ACHN (cell line): ENCODE measurements at regions not wholly inside any gene's neighbourhood (a gene's known extent, or its start where the extent isn't known, plus 50 kb on each side); places are given as distances from the start of the nearest gene placed in this dataset.
"Not testable (repeated sequence)": the region's sequence is repeated elsewhere in the genome, so short reads cannot be mapped to it uniquely, and the experiment has no call there.

ENCODE experiments used
- DNase-seq: peaks from one replicate; pipeline ENCODE4 v3.0.0-alpha.2; 2015
- in situ Hi-C: cut with HindIII; loops from 2 replicates; pipeline ENCODE4 v1.10.0; 2017; ENCODE audit warnings: low sequenced_read_pairs, low pct_ligation_motif_present, low pct_unique_long_range_greater_than_20kb

DNA sequence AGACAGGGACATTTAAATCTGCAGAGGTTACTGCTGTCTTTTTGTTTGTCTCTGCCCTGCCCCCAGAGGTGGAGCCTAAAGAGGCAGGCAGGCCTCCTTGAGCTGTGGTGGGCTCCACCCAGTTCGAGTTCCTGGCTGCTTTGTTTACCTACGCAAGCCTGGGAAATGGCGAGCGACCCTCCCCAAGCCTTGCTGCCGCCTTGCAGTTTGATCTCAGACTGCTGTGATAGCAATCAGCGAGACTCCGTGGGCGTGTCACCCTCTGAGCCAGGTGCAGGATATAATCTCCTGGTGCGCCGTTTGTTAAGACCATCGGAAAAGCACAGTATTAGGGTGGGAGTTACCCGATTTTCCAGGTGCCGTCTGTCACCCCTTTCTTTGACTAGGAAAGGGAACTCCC is 93.3 kb downstream of the ANKRD30BL start:
- DNase-seq, in situ Hi-C loops: not testable (repeated sequence)

DNA sequence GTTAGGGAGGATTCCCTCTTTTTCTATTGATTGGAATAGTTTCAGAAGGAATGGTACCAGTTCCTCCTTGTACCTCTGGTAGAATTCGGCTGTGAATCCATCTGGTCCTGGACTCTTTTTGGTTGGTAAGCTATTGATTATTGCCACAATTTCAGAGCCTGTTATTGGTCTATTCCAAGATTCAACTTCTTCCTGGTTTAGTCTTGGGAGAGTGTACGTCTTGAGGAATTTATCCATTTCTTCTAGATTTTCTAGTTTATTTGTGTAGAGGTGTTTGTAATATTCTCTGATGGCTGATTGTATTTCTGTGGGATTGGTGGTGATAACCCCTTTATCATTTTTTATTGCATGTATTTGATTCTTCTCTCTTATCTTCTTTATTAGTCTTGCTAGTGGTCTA is 96.4 kb downstream of the ANKRD30BL start:
- in situ Hi-C loops, DNase-seq: not testable (repeated sequence)

DNA sequence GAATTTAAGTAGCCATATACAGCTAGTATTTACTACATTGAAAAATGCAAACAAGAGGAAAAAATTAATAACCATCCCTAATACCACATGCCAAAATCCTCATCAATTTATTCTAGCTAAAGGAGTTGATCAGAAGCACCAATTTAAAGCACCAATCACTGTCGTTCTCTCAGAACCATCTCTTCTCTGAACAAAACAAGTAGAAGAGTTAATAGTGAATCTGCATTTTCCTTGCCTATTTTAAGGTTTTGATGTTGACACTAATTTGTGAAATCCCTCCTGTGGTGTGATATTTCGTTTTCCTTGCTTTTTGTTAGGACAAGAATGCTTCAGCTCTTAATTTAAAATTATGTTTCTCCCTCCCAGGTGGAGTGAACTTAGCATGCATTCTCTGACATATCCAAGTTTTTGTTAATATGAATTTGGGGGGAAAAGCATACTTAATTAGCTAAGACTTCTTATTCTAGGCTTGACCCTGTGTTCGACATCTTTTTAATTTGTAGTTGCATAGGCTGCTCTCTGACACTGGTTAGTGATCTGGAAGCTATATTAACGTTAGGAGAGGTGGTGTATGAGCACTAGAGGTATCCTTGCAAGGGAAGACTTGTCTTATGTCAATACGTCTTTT is 122.0 kb downstream of the ANKRD30BL start:
- in situ Hi-C loops, DNase-seq: not testable (repeated sequence)

DNA sequence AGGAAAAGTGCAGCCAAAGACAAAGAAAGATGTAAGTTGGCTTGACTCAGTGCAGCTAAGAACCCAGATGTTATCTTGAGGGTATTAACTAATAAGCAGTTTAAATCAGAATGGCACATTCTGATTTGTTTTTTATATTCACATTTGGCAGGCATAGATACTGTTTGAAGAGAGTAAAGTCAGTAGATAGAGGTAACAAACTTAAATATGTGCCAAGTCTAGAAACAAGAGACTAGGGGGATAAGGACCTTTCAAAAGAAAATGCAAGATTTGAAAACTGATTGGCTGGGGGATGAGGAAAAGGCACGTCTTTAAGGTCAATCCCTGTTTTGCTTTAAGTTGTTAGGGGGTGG is 122.9 kb downstream of the ANKRD30BL start:
- in situ Hi-C loops, DNase-seq: not testable (repeated sequence)

DNA sequence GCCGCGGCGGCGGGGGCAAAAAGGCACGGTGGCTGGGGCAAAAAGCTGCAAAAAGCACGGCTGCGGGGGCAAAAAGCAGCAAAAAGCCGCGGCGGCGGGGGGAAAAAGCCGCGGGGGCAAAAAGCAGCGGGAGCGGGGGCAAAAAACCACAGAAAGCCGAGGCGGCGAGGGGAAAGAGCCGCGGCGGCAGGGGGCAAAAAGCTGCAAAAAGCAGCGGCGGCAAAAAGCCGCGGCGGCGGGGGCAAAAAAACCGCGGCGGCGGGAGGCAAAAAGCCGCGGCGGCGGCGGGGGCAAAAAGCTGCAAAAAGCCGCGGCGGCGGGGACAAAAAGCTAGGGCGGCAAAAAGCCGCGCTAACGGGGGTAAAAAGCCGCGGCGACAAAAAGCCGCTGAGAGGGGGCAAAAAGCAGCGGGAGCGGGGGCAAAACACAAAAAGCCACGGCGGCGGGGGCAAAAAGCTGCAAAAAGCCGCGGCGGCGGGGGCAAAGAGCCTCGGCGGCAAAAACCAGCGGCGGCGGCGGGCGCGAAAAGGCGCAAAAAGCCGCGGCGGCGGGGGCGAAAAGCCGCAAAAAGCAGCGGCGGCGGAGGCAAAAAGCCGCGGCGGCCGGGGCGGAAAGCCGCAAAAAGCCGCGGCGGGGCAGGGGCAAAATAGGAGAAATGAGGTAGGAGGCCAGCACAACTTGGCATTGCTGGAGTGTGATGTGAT is 123.4 kb downstream of the ANKRD30BL start:
- DNase-seq = no peak
- in situ Hi-C loops = no loop called here

DNA sequence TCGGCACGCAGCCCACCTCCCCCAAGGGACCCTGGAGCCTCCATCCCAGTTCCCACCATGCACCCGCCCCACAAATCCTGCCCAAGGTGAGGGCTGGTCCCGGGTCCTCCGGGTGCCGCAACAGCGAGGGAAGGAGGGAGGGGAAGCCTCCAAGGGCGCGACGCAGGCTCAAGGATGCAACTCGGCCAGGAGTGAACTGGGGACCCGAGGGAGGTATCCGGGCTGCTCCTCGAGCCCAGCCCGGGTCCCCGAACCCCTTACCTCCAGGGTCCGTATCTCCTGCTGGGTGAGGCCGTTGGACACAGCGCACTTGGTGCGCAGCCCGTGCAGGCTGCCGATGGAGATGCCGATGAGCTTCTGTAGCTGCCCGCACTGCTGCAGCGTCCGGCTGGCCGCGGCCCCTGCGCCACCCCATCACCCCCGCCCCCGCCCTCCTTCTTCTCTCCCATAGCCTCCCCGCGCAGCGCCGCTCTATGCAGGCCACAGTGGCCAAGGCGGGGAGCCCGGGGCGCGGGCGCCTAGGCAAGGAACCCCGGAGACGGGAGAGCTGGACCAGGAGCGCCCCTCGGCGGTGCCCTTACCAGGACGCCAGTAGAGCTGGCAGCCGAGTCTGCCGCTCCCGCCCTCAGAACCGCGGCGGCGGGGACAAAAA is 124.1 kb downstream of the ANKRD30BL start:
- in situ Hi-C loops = no loop called here
- DNase-seq = peak; percentile 16

DNA sequence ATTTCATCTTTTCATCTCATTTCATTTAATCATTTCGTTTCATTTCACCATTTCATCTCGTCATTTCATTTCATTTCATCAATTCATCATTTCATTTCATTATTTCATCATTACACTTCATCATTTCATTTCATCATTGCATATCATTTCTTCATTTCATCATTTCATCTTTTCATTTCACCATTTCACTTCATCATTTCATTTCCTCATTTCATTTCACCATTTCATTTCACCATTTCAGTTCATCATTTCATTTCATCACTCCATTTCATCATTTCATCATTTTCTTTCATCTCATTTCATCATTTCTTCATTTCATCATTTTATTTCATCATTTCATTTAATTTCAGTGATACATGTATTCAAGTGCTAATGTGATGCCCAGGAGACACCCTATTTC is 127.1 kb downstream of the ANKRD30BL start:
- in situ Hi-C loops = no loop called here
- DNase-seq = no peak

DNA sequence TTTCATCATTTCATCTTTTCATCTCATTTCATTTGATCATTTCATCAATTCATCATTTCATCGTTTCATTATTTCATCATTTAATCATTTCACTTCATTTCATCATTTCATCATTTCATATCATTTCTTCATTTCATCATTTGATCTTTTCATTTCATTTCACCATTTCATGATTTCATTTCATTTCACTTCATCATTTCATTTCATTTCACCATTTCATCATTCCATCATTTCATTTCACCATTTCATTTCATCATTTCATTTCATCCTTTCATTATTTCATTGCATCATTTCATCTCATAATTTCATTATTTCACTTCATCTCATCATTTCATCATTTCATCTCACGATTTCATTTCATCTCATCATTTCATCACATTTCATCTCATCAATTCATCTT is 127.8 kb downstream of the ANKRD30BL start:
- DNase-seq = no peak
- in situ Hi-C loops = no loop called here

DNA sequence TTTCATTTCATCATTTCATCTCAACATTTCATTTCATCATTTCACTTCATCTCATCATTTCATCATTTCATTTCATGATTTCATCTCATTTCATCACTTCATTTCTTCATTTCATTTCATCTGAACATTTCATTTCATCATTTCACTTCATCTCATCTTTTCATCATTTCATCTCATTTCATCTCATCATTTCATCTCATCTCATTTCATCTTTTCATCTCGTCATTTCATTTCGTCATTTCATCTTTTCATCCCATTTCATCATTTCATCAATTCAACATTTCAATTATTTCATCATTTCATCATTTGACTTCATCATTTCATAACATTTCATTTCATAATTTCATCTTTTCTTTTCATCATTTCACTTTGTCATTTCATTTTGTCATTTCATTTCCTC is 128.4 kb downstream of the ANKRD30BL start:
- in situ Hi-C loops = no loop called here
- DNase-seq = no peak

DNA sequence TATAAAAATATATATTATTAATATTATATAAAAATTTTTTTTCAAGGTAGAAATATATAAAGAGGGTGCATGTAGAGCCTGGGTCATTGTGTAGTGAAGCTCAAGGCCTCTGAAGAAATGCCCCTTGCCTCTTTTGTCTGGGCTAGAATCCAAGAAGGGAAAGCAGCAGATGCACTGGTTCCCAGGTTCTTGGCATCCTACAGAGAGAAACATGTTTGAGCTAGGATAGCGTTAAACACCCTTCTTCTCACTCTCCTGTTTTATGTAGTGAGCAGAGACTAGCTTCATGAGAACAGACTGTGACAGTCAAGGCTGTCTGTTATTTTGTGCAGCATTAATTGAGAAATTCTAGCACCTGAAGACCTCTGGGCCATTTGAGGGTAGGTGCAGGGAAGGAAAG is 149.7 kb downstream of the ANKRD30BL start:
- DNase-seq, in situ Hi-C loops: not testable (repeated sequence)

DNA sequence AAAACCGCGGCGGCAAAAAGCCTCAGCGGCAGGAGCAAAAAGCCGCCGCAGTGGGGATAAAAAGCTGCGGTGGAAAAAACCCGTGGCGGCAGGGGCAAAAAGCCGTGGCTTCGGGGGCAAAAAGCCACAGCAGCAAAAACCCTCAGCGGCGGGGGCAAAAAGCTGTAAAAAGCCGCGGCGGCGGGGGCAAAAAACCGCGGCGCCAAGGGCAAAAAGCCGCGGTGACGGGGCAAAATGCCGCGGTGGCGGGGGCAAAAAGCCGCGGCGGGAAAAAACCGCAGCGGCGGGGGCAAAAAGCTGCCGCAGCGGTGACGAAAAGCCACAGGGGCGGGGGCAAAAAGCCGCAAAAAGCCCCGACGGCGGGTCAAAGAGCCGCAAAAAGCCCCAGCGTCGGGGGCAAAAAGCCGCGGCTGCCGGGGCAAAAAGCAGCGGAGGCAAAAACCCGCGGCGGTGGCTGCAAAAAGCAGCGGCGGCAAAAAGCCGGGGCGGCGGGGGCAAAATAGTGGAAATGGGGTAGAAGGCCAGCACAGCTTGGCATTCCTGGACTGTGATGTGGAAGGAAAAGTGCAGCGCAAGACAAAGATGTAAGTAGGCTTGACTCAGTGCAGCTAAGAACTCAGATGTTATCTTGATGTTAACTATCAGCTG is 151.8 kb downstream of the ANKRD30BL start:
- in situ Hi-C loops = no loop called here
- DNase-seq = no peak

DNA sequence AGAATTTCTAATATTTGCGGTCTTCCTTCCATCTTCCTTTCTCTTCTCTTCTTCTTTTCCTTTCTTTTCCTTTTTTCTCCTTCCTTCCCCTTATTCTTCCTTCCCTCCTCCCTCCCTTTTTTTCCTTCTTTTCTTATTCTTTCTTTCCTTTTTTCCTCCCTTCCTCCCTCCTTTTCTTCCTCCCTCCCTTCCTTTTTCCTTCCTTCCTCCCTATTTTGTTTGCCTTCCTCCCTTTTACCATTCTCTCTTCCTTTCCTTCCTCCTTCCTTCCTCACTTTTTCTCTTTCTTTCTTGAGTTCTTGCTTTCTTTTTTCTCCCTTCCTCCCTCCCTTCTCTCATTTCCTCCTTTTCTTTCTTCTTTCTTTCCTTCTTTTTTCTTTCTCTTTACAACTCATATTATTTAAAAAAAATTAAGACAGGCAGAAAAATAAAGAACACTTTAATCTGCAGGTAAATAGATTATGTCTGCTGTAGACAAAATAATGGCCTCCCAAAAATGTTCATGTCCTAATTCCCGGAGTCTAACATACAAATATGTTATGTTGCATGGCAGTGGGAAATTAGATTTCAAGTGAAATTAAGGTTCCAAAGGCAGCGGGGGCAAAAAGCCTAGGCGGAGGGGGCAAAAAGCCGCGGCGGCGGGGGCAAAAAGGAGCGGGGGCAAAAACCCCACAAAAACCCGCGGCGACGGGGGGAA is 152.4 kb downstream of the ANKRD30BL start:
- in situ Hi-C loops = no loop called here
- DNase-seq = no peak

DNA sequence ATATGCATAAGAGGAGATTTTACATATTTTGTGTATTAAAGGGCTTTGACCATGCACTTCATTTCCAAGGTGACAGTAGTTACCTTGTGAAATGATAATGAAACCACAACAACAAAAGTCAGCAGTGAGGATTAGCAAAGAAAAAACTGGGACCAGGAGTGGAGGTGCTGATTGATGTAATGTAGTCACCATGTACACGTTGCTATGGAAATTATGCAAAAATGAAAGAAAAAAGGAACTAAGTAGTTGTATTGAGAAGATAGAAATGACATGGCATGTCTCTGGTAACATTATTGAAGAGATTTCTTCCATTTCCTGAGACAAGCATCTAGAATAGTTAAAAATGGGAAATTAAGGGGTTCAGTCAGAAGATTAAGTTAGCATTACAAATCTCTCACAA is 171.0 kb downstream of the ANKRD30BL start:
- in situ Hi-C loops = not testable (repeated sequence)

DNA sequence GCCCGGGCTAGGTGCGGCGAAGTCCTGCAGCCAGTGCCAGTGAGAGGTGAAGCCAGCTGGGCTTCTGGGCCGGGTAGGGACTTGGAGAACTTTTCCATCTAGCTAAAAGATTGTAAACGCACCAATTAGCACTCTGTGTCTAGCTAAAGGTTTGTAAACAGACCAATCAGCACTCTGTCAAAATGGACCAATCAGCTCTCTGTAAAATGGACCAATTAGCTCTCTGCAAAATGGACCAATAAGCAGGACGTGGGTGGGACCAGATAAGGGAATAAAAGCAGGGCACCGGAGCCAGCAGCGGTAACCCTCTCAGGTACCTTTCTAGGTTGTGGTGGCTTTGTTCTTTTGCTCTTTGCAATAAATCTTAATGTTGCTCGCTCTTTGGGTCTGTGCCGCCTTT is 195.1 kb downstream of the ANKRD30BL start:
- DNase-seq, in situ Hi-C loops: not testable (repeated sequence)

More for the DNA sequence above, 171.0 kb downstream of the ANKRD30BL start:
- not testable (repeated sequence) for DNase-seq

DNA sequence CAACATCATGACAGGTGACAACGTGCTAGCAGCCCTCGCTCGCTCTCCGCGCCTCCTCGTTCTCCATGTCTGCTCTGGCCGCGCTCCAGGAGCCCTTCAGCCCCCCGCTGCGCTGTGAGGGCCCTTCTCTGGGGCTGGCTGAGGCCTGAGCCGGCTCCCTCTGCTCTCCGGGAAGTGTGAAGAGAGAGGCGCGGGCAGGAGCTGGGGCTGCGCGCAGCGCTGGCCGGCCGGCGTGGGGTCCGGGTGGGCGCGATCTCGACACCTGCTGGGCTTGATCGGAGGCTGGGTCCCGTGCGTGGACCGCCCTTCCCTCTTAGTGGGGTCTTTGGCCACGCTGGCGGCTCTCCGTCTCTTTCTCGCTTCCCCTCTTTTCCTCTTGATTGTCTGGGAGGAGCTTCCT is 195.5 kb downstream of the ANKRD30BL start:
- DNase-seq = no peak
- in situ Hi-C loops = no loop called here

DNA sequence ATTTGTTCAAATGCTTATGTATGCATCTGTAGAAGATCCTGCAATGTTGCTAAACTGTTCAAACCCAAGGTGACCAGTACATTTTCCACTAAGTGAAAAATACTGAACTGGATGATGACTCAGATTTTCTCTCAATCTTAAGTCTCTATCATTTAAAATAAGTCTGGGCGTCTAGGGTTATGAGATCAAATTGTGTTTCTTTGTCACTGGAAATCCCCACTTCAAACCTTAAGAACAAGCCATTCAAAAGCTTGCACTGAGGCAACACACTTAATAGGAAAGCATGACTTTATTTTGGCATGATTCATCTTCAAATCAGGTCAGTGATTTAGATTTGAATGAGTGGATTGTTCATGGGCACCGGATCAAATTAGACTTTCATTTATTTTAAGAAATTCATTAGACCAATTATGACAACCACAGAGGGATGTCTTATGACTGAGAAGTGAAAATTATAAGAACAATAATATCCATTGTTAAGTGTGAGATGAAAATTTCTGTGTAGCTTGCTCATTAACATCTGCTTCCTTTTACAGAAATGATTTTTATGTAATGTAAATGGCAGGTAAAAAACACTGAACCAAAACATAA is 203.6 kb downstream of the ANKRD30BL start:
- in situ Hi-C loops, DNase-seq: not testable (repeated sequence)

DNA sequence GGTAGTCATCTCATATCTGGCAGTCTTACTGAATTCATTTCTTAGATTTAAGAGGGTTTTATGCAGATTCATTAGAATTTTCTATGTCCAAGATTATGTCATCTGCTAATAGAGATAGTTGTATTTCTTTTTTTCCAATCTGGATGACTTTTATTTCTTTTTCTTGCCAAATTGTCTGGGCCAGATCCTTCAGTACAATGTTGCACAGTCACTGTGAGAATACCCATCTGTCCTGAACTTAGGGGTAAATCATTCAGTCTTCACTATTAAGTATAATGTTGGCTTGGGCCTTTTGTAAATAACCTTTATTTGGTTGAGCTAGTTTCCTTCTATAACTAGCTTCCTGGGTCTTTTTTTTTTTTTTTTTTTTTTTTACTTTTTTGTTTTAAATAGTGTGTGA is 213.1 kb downstream of the ANKRD30BL start:
- DNase-seq, in situ Hi-C loops: not testable (repeated sequence)

DNA sequence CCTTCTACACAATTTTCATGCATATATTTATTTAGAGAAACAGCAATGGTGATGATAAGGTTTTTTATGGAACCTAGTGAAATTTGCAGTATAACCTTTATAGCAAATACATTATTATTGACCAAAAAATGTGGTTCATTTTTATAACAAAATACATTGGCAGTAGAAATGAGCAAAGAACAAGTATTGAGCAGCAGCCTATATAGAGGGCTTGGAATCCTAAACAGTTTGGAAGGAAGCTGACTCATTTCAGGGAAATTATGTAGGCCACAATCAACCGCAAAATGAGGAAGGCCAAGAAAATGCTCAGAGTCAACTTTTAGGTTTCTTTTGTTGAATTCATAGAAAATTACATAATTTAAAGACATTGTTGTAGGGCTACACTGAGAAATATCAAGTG is 238.5 kb downstream of the ANKRD30BL start:
- DNase-seq, in situ Hi-C loops: not testable (repeated sequence)
